ENCODE measurements at regions not wholly inside any gene's neighbourhood (a gene's known extent, or its start where the extent isn't known, plus 50 kb on each side); places are given as distances from the start of the nearest gene placed in this dataset.

- no peak overlapping the region for H3K9ac ChIP-seq (replicated peaks in 1 of 4; ENCODE audit: extremely low read depth in 1 of 4, low read depth in 3 of 4, low read length in 3 of 4)
- TF ChIP-seq CBX8 (IDR thresholded peaks at IDR 0.05; ENCODE audit: borderline replicate concordance, low read depth, low read length) (no peak), ATF3 (IDR thresholded peaks at IDR 0.05; ENCODE audit: insufficient read depth, low read depth, low read length) (no peak), CEBPB (IDR thresholded peaks at IDR 0.05; ENCODE audit: low read depth, low read length) (no peak), SRF (IDR thresholded peaks at IDR 0.05; ENCODE audit: low read depth, low read length) (no peak), SP2 (IDR thresholded peaks at IDR 0.05; ENCODE audit: low read length) (no peak), EP300 (IDR thresholded peaks at IDR 0.05; ENCODE audit: borderline replicate concordance in 1 of 2, low read depth in 2 of 2, low read length in 2 of 2) (no peak), YY1 (IDR thresholded peaks at IDR 0.05; ENCODE audit: low read depth, low read length) (no peak), CBX5 (IDR thresholded peaks at IDR 0.05; ENCODE audit: low read depth, low read length) (no peak), KDM5A (IDR thresholded peaks at IDR 0.05; ENCODE audit: low read length) (no peak), SP4 (IDR thresholded peaks at IDR 0.05; ENCODE audit: low read length) (no peak), CHD2 (IDR thresholded peaks at IDR 0.05; ENCODE audit: low read length) (no peak), HDAC6 (IDR thresholded peaks at IDR 0.05; ENCODE audit: low read depth, low read length) (no peak), RBBP5 (IDR thresholded peaks at IDR 0.05; ENCODE audit: borderline replicate concordance, low read depth, low read length) (no peak), JUN (IDR thresholded peaks at IDR 0.05; ENCODE audit: low read depth, low read length) (no peak), KDM4A (IDR thresholded peaks at IDR 0.05; ENCODE audit: low read depth, low read length, severe bottlenecking) (no peak)
- DNase-seq (ENCODE audit: low read depth in 1 of 2, low spot score in 2 of 2) (no peak), FAIRE-seq (no peak)
- no peak overlapping the region for H2BK15ac ChIP-seq (ENCODE audit: low read length)
- H3K4me2 ChIP-seq (ENCODE audit: insufficient read depth in 1 of 2, low read depth in 2 of 2, low read length in 2 of 2): no peak overlapping the region
- no peaks in the 10 kb centered on the region for H3K4me1 ChIP-seq (replicated peaks in 1 of 4; ENCODE audit: control insufficient read depth in 3 of 4, insufficient read depth in 4 of 4, low read length in 3 of 4)
- no peak overlapping the region for H2AFZ ChIP-seq (ENCODE audit: low read length)
- no peak overlapping the region for H4K5ac ChIP-seq (ENCODE audit: insufficient read length, low read depth, low read length)
- no peak overlapping the region for H3K4me3 ChIP-seq (ENCODE audit: extremely low read depth in 1 of 4, insufficient read depth in 2 of 4, low read depth in 3 of 4, low read length in 4 of 4)
- no peak overlapping the region for H2BK20ac ChIP-seq (ENCODE audit: low read length)
- H3K14ac ChIP-seq (ENCODE audit: insufficient read length): no peak overlapping the region
- no peaks in the 10 kb centered on the region for H3K9me3 ChIP-seq (ENCODE audit: insufficient read depth in 2 of 2, low read depth in 1 of 2, low read length in 1 of 2)
- no peak overlapping the region for H3K4ac ChIP-seq (replicated peaks; ENCODE audit: insufficient read length, low read depth, low read length)
- POLR2A ChIA-PET (ENCODE audit: partially characterized antibody): no interaction called here
- no peak overlapping the region for H2BK12ac ChIP-seq (ENCODE audit: low read depth, low read length)
- H3K56ac ChIP-seq (replicated peaks; ENCODE audit: insufficient read length, low read depth, low read length): no peak overlapping the region
- H2AK5ac ChIP-seq (ENCODE audit: low read depth, low read length): no peak overlapping the region
- H2BK5ac ChIP-seq (ENCODE audit: low read depth, low read length): no peak overlapping the region
- H2BK120ac ChIP-seq (replicated peaks; ENCODE audit: low read depth, low read length): no peak overlapping the region
- no peak overlapping the region for H3K18ac ChIP-seq (ENCODE audit: extremely low read depth, low read length)
- CTCF ChIA-PET (ENCODE audit: partially characterized antibody): interaction anchor here (0.8 to 1.2 kb wide), 3 partner anchors 24 to 155 kb away, joined by 3 read pairs; no protein-coding TSS in a partner anchor
- H4K91ac ChIP-seq (replicated peaks; ENCODE audit: insufficient read length, low read length): no peak overlapping the region
- no peaks in the 10 kb centered on the region for H4K20me1 ChIP-seq (replicated peaks in 1 of 2; ENCODE audit: control insufficient read depth in 1 of 2, insufficient read depth in 2 of 2, low read length in 2 of 2)
- no peak overlapping the region for H4K8ac ChIP-seq (ENCODE audit: extremely low read depth, insufficient read depth, low read length)
- no peaks in the 10 kb centered on the region for H3K79me1 ChIP-seq (ENCODE audit: low read depth, low read length)
- no peak overlapping the region for H3K27ac ChIP-seq (ENCODE audit: low read depth, low read length)
- H3K27me3 ChIP-seq (replicated peaks in 1 of 4; ENCODE audit: control insufficient read depth in 3 of 4, extremely low read depth in 1 of 4, insufficient read depth in 3 of 4, low read length in 3 of 4): no peaks in the 10 kb centered on the region
- no peak overlapping the region for H3K23ac ChIP-seq (ENCODE audit: insufficient read length)
- no peaks in the 10 kb centered on the region for H3K36me3 ChIP-seq (ENCODE audit: control insufficient read depth in 2 of 4, insufficient read depth in 4 of 4, low read length in 3 of 4)
- H3K79me2 ChIP-seq (ENCODE audit: control insufficient read depth in 1 of 2, insufficient read depth in 2 of 2, low read length in 2 of 2): no peaks in the 10 kb centered on the region
- no peaks in the 10 kb centered on the region for H3K23me2 ChIP-seq (ENCODE audit: low read depth, low read length)
These were observed 253.2 kb downstream of the BMP4 start for GRCh38 chr14:53703457-53703856.

All from H1 (cell line).